NB4 (cell line): ENCODE measurements at regions not wholly inside any gene's neighbourhood (a gene's known extent, or its start where the extent isn't known, plus 50 kb on each side); places are given as distances from the start of the nearest gene placed in this dataset.

Experiments
- MYC ChIP-seq: IDR thresholded peaks from 2 replicates; pipeline ENCODE4 v1.6.1; 2011; ENCODE audit warnings: low read depth, low read length
- POLR2A ChIP-seq: IDR thresholded peaks from 2 replicates; pipeline ENCODE4 v1.6.1; 2011; ENCODE audit warnings: mild to moderate bottlenecking; ENCODE audit not compliant: insufficient read length; ENCODE audit errors: extremely low read depth
- TF ChIP-seq, protein P1 (sequence below): IDR thresholded peaks from one replicate; pipeline ENCODE4 v1.5.1; 2012; ENCODE audit warnings: low read depth, low read length
- TF ChIP-seq, protein P2 (sequence below): IDR thresholded peaks from 2 replicates; pipeline ENCODE4 v1.6.1; 2011; ENCODE audit warnings: low read depth, low read length

DNA sequence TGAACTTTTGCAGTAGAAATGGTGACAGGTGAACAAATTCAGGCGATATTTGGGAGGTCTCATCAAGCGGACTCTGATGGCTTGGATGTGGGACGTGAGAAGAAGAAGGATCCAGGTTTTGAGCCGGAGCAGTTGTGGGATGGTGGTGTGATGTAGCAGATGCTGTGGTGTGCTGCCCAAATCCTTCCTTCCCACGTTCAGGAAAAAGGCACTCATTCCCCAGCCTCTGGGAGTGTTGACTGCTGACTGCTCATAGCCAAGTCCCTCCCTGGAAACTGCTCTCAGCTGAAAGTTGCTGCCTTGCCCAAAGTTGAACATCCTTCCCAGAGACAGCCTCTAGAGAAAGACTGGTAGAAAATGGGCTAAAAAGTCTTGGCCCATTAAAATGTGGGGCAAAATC is 890.3 kb upstream of the ACVR2A start:
- TF ChIP-seq MYC (no peak), POLR2A (no peak)
- TF ChIP-seq, protein P1, sequence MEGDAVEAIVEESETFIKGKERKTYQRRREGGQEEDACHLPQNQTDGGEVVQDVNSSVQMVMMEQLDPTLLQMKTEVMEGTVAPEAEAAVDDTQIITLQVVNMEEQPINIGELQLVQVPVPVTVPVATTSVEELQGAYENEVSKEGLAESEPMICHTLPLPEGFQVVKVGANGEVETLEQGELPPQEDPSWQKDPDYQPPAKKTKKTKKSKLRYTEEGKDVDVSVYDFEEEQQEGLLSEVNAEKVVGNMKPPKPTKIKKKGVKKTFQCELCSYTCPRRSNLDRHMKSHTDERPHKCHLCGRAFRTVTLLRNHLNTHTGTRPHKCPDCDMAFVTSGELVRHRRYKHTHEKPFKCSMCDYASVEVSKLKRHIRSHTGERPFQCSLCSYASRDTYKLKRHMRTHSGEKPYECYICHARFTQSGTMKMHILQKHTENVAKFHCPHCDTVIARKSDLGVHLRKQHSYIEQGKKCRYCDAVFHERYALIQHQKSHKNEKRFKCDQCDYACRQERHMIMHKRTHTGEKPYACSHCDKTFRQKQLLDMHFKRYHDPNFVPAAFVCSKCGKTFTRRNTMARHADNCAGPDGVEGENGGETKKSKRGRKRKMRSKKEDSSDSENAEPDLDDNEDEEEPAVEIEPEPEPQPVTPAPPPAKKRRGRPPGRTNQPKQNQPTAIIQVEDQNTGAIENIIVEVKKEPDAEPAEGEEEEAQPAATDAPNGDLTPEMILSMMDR = no peak
- TF ChIP-seq, protein P2, sequence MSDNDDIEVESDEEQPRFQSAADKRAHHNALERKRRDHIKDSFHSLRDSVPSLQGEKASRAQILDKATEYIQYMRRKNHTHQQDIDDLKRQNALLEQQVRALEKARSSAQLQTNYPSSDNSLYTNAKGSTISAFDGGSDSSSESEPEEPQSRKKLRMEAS = no peak
